Activated CD4-positive, alpha-beta T cell treated with anti-CD3 and anti-CD28 coated beads, Interleukin-2, Interleukin-6, amounts not matched to agents 100 ng/mL and 50 ng/mL, durations not matched to agents 16 hours and 8 hours (primary cell): ENCODE measurements at regions not wholly inside any gene's neighbourhood (a gene's known extent, or its start where the extent isn't known, plus 50 kb on each side); places are given as distances from the start of the nearest gene placed in this dataset.
"Not testable (repeated sequence)": the region's sequence is repeated elsewhere in the genome, so short reads cannot be mapped to it uniquely, and the experiment has no call there.

Experiments used
- DNase-seq: peaks from one replicate; pipeline ENCODE4 v3.0.0-alpha.2; 2020

DNA sequence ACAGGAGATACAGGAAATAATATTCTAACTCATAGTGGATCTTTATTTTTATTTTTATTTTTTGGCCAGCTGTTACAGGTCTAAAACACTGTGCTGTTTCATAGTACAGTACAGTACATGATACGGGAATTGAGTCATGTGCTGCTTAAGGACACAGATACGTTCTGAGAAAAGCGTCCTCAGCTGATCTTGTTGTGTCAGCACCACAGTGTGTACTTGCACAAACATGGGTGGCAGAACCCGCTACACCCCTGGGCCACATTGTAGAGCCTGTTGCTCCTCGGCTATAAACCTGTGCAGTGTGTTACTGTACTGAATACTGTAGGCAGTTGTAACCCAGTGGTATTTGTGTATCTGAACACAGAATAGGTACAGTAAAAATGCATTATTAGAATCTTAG is 183.4 kb downstream of the OR4M2 start:
- peak; percentile 43 for DNase-seq

DNA sequence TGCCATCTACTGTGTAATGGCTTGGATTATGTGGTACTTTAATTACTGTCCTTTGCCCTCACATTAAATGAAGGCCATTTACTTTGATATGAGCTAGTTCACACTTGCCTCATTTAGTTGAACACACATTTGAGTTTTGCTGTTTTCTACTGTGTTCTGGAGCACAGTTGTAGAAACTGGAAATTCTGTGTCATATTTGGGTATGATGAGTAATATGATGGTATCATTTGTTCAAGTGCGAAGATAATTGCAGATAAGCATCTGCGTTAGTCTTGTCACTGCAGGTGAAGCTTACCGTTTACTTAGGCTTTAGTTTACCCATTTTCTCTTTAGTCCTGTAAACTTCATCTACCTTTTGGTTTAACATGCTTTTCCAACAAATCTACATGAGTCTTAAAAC is 183.9 kb downstream of the OR4M2 start:
- DNase-seq, result peak; percentile 78

DNA sequence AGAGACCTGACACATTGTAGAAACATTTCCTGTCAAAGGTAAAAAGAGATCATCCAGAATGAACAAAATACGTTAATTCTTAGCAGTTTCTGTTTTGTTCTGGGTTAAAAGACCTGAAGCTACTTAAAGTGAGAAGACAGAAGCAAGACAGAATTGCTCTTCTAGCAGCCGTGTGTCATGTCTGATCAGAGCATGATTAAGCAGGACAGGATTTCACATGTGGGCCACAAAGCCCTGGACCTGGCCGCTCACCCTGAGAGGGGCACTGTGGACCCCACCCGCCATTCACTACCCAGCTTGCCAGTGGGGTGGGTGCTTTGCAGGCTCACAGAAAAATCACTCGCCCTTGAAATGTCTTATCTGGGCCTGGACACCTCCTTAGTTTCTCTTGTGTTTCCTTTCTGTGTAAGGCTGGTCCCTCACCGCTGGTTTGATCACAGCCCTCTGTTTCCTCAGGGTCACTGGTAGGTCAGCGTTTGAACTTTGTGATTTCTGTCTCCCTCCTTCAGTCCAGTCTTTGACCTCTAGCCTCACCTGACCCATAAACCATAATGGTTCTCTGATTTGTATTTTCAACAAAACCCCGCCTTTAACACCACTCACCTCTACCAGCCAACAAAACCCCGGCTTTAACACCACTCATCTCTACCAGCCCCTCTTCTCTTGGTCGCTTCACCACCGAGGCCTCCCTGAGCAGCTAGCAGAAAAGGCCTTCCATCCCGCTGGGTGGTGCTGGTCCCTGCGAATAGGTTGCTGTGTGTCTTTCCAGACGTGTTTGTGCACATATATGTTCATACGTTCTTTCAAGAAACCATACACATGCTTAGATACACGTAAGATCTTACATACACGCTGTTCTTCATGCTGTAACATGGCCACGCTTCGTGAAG is 185.0 kb downstream of the OR4M2 start:
- DNase-seq, result peak; percentile 37

DNA sequence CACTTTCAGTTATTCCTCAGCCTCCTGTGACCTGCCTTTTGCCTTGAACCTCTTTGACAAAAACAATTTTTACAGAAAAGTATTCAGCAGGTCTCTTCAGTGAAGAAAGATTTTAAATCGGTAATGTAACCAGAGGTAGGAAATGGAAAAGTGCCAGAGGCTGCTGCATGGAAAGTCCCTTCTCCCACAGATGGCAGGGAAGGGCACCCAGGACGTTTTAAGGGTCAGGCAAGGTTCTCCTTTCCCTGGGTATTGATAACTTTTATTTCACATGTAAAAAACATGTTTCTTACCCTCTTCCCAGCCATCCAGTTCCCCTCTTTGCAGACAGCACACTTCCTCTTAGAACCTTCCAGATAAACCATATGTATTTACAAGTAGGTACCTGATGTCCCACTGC is 185.6 kb downstream of the OR4M2 start:
- DNase-seq, result no peak

DNA sequence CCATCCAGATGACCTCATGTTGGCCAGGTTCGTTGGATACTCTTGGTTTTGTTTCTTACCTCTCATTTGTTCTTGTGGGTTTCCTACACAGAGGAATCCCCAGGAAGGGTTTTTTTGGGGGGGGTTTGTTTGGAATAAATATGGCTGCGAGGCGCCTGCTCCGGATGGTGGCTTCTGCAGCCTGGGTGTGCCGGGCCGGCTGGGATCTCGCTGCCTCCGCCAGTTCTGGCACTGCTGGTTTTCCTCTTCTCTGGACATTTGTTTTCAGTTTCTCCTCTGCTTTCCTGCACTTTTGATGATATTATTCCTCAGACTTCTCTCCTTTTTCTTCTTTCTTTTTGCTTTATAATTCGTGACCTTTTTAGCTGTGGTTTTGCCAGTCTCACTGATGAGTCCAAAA is 187.4 kb downstream of the OR4M2 start:
- no peak for DNase-seq

DNA sequence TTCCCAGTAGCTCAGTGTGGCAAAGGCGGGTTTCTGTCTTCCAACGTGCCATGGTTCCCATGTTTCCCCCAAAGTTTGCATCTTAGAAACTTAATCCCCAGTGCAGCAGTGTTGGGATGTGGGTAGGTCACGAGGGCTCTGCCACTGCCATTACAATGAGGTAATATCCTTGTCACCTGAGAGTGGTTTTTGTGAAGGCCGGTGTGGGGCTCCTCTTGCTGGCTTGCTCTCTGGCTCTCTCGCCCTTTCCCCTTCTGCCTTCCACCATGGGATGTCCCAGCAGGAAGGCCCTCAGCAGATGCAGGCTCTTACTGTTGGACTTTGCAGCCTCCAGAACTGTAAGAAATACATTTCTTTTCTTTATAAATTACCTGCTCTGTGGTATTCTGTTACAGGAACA is 187.9 kb downstream of the OR4M2 start:
- DNase-seq, result not testable (repeated sequence)

DNA sequence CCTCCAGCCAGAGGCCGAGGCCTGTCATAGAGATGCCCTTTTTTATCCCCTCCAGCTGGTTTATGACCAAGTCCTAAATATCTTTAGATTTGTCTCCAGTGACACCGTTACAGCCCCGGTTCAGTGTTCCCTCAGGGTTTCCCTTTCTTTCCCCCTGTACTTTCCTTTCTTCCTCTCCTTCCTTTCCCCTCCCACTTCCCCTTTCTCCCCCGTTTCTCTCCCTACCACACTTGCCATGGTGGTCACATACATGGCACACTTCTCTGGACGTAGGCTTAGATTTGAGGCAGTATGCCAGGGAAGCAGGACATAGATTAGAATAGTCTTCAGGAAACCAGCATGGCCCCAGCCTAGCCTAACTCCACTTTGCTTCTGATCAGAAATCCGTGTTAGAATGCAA is 188.3 kb downstream of the OR4M2 start:
- DNase-seq, result not testable (repeated sequence)

DNA sequence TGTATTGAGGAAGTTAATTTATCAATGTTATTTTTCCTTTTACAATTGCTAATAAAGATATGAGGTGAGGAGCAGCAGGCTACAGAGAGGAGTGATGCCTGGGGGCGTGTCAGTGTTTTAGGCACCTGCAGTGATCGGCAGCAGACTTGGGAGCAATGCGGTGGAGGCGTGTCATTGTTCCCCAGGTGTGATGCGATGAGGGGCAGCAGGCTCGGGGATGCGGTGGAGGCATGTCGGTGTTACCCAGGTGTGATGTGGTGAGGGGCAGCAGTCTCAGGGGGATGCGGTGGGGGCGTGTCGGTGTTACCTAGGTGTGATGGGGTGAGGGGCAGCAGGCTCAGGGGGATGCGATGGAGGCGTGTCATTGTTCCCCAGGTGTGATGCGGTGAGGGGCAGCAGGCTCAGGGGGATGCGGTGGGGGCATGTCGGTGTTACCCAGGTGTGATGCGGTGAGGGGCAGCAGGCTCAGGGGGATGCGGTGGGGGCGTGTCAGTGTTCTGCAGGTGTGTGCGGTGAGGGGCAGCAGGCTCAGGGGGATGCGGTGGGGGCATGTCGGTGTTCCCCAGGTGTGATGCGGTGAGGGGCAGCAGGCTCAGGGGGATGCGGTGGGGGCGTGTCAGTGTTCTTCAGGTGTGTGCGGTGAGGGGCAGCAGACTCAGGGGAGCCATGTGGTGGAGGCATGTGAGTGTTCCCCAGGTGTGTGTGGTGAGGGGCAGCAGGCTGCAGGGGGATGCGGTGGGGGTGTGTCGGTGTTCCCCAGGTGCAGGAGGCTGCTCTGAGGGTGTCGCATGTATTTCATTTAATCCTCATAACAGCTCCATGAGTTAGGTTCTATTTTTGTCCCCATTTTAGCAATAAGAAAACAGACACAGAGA is 186.2 kb upstream of the GOLGA6L22 start:
- not testable (repeated sequence) for DNase-seq

DNA sequence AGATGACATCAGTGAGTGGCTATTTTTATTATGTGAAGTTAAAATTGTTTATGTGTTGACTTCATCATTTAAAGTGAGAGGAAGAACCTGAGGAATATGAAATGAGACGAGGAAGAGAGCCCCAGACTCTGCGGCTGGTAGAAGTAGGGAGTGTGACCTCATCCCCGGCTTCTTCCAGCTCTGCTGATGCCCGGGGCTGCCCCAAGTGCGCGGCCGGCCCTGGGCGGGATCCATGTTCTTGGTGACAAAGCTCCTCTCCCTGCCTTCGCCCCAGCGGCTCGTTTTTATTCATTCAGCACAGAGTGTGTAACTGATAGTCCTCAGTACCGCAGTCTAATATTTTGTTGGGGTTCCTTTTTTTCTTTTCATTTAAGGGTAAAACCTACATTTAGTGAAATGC is 185.5 kb upstream of the GOLGA6L22 start:
- DNase-seq, result not testable (repeated sequence)

DNA sequence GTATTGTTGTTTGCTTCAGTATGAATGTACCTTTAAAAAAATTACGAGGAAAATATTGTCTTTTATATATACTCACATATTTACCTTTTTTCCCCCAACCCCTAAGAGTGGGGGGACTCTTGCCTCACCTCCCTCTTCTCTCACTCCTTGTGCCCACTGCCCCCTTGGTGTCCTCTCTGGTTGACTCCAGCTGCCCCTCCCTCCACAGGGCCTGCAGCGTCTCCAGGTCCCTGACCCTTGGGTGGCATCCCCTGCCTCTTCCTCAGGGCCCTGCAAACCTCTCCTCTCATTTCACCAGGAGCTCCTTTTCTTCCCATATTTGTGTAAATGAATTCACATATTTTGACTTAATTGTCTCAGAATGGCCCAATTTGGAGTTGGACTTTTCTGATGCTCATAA is 184.3 kb upstream of the GOLGA6L22 start:
- DNase-seq, result not testable (repeated sequence)

DNA sequence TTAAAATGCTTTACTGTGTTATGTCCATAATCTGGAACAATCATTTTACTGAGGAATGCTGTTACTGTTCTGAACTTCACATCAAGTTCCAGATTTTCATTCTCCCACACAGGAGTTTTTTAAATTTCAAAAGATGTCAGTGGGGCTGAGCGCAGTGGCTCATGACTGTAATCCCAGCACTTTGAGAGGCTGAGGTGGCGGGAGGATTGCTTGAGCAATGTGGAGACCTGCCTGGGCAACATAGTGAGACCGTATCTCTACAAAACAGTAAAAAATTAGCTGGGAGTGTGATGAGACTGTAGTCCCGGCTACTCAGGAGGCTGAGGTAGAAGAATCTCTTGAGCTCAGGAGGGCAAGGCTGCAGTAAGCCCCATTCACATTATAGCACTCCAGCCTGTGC is 177.9 kb upstream of the GOLGA6L22 start:
- not testable (repeated sequence) for DNase-seq

DNA sequence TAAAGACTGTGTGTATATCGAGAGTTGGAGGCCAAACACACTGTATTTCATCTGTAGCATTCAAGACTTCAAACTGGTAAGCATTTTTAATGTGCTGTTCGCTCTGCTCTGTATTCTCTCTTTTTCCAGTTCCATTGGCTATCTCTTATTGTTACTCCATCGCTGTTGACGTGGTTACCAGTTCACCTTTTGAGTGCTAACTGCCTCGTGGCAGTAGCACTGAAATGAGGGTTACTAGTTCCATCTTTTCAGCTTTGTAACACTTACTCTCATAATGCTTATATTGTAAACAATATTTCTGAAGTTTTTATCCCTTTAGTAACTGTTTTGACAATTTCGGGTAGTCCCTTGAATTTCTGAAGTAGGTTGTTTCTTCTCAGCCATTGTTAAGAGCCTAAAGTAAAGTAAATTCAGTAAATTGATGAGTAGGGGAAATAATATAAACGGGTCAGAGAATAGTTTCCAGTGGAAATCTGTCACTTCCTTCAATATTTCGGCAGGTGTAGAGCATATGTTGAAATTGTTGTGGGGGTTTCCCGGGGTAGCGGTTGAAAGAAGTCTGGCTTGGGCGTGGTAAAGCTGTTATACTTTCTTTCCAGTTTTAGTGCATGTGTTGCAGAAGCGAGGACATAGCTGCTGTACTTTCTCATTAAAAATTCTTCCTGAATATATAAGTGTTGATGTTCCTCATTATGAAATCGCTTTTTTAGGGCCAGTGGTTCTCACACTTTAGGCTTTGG is 175.7 kb upstream of the GOLGA6L22 start:
- peak; percentile 34 for DNase-seq

DNA sequence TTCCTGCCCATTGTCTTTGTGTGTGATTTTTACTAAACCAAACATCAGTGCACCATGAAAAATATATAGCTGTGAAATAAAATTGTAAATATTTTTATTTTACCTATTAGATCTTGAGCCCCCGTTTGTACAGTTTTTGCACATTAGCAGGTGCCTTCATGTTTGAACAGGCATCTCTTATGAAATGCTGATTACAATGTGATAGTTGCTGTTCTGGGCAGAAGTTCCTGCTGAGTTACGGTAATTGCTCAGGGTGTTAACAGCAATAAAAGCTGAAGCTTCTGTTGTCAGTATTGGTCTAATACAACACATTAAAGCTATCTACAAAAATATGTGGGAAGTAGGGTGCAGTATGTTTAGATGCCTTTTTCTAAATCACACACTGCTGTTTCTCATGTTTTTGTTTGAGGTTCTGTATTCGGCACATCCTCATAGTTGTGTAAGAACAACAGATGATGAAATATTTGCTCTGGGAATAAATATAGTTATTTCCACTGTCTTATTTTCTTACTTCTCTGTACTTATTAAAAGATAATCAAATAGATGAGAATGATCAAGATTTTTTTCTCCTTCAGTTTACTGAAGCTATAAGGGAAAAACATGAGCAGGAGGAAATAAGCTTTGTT is 173.8 kb upstream of the GOLGA6L22 start:
- not testable (repeated sequence) for DNase-seq

DNA sequence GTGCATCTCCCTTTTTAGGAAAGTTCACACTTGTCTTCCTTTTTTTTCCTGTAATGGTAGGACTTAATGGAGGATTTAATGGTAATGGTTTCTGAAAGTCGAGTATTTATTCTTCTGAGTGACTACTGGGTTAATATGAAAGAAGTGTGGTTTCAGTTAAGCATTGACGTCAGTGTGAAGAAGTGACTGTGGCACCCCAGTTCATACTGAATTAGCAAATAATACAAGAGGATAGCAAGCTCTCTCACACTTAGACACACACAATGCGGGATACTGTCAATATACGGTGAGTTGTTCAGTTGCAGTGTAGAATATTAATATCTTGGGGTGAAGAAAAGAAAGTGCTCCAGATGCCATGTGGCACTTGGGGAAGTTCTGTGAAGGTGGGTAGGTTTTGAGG is 167.6 kb upstream of the GOLGA6L22 start:
- DNase-seq, result not testable (repeated sequence)

DNA sequence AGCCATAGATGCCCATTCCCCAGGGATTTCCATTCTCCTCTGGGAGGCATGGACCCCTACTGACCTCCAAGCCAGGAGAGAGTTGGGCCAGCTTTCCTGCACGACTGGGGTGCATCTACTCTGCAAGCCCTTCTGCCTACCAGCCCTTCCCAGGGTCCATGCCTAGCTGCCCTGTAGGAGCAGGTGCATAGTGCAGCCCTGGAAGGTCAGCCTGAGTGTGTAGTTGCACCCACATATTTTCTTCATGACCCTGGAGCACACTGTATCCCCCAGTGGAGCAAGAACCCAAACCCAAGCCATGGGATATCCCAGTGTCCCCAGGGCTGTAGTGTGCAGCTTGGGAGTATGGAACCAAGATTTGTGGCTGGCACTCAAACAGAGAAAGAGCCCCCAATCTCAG is 155.6 kb upstream of the GOLGA6L22 start:
- DNase-seq, result not testable (repeated sequence)
